Common myeloid progenitor, CD34-positive (primary cell): ENCODE measurements at regions not wholly inside any gene's neighbourhood (a gene's known extent, or its start where the extent isn't known, plus 50 kb on each side); places are given as distances from the start of the nearest gene placed in this dataset.
A peak's percentile ranks its signal among the peaks of the same experiment; 100 is the strongest.

Experiments used
- CTCF ChIA-PET: fragments of 350-600 bp; sonication (Branson Sonifier 250); formaldehyde crosslinking; loops from one replicate; lab custom pipeline; 2021; ENCODE audit warnings: antibody characterized with exemption; lab: Charles Lee
- POLR2A ChIA-PET: fragments of 350-600 bp; sonication (Branson Sonifier 250); formaldehyde crosslinking; loops from one replicate; lab custom pipeline; 2021; ENCODE audit warnings: antibody characterized with exemption; lab: Charles Lee
- DNase-seq, 3 donors: peaks; one replicate each; pipeline versions ENCODE4 v3.0.0 to v3.0.0-alpha.2; 2013
- H3K27ac ChIP-seq, 2 experiments: 1 replicate in 1 of 2; 2 replicates in 1 of 2; pipeline ENCODE4 v1.7.0; 2013; ENCODE audit warnings: inconsistent platforms in 2 of 2, low read length in 2 of 2, mild to moderate bottlenecking in 2 of 2, low read depth in 1 of 2, moderate library complexity in 1 of 2; ENCODE audit not compliant: severe bottlenecking in 2 of 2, insufficient read depth in 1 of 2, poor library complexity in 1 of 2
- H3K27me3 ChIP-seq, 5 experiments: replicated peaks in 2 of 5; 1 replicate in 3 of 5; 2 replicates in 2 of 5; pipeline versions ENCODE4 v1.6.1 to v1.7.0; 2013; ENCODE audit warnings: low read length in 4 of 5, mild to moderate bottlenecking in 2 of 5, moderate library complexity in 2 of 5, inconsistent platforms in 1 of 5; ENCODE audit not compliant: insufficient read depth in 5 of 5, control insufficient read depth in 4 of 5
- H3K36me3 ChIP-seq, 4 experiments: 1 replicate in 2 of 4; 2 replicates in 2 of 4; pipeline versions ENCODE4 v1.6.1 to v1.7.0; 2013; ENCODE audit warnings: low read length in 3 of 4, control low read depth in 1 of 4, mild to moderate bottlenecking in 1 of 4; ENCODE audit not compliant: control insufficient read depth in 4 of 4, insufficient read depth in 4 of 4
- H3K4me1 ChIP-seq, 4 experiments: 1 replicate in 3 of 4; 2 replicates in 1 of 4; pipeline versions ENCODE4 v1.6.1 to v1.7.1; 2013; ENCODE audit warnings: low read length in 3 of 4, mild to moderate bottlenecking in 3 of 4, control low read depth in 1 of 4, inconsistent platforms in 1 of 4, moderate library complexity in 1 of 4; ENCODE audit not compliant: control insufficient read depth in 4 of 4, insufficient read depth in 4 of 4; ENCODE audit errors: control extremely low read depth in 1 of 4
- H3K4me3 ChIP-seq, 7 experiments: 1 replicate in 4 of 7; 2 replicates in 3 of 7; pipeline versions ENCODE4 v1.5.1 to v1.7.0; 2013; ENCODE audit warnings: mild to moderate bottlenecking in 7 of 7, low read length in 6 of 7, moderate library complexity in 6 of 7, inconsistent platforms in 2 of 7, low read depth in 2 of 7, control low read depth in 1 of 7; ENCODE audit not compliant: insufficient read depth in 4 of 7, control insufficient read depth in 1 of 7; ENCODE audit errors: extremely low read depth in 1 of 7
- H3K9me3 ChIP-seq, 5 experiments: 1 replicate in 4 of 5; 2 replicates in 1 of 5; pipeline versions ENCODE4 v1.6.1 to v1.7.1; 2013; ENCODE audit warnings: low read length in 4 of 5, mild to moderate bottlenecking in 2 of 5, inconsistent platforms in 1 of 5, low read depth in 1 of 5, moderate library complexity in 1 of 5; ENCODE audit not compliant: control insufficient read depth in 4 of 5, insufficient read depth in 2 of 5; ENCODE audit errors: control extremely low read depth in 1 of 5
- WGBS: methylation state at CpG from one replicate; pipeline ENCODE4 v1.1.5; 2013; ENCODE audit not compliant: insufficient coverage; 5-methylcytosine and 5-hydroxymethylcytosine counted together

GRCh38 chr12:85714425-85714824 lies 121.8 kb downstream of the RASSF9 start:
- no peak for DNase-seq
- no peak overlapping the region for H3K4me3 ChIP-seq
- ChIA-PET POLR2A (no interaction called here), CTCF (no interaction called here)
- no peaks in the 10 kb centered on the region for H3K36me3 ChIP-seq
- H3K9me3 ChIP-seq = peaks cover 0 to 9% (median 0%) of the 10 kb centered on the region in 5 experiments
- no peak overlapping the region for H3K27ac ChIP-seq
- no peaks in the 10 kb centered on the region for H3K4me1 ChIP-seq
- H3K27me3 ChIP-seq = no peaks in the 10 kb centered on the region
- no CpG with 5 or more reads among the region's 1 CpG for WGBS

DNA sequence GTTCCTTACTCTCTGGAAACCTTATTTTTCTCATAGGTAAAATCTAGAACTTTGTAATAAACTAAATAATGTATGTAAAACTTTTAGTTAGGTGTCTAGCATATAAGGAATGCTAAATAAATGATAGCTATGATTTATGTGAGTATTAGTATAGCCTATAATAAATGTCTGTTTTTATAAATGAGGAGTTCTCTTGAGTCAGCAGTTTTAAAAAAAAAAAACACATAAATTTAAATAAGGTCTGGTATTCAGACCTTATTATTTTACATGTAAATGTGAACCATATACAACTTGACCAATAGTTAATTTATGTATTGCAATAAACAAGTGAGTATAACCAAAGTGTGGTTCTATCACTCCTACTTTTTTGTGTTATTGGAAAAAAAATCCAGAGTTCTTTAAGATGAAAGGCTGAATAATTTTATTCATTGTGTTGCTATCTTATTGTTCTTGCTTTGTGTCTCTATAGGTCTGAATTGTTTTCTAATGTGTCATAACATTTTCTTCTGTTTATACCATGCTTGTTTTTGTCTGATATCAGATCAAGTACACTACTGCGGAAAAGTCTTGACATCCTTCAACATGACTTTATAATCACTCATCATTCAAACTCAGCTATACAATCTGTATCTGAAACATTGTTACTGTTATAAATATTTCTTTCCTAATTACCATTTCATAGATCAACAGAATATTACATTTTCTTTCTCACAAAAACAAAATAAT lies 115.7 kb downstream of the RASSF9 start:
- Histone ChIP-seq H3K4me1 (no peaks in the 10 kb centered on the region), H3K27ac (no peak overlapping the region), H3K36me3 (no peaks in the 10 kb centered on the region), H3K4me3 (no peak overlapping the region), H3K9me3 (peaks cover 0 to 8% (median 0%) of the 10 kb centered on the region in 5 experiments), H3K27me3 (no peaks in the 10 kb centered on the region)
- ChIA-PET CTCF (no interaction called here), POLR2A (no interaction called here)
- WGBS = no CpG with 5 or more reads among the region's 1 CpG
- no peak for DNase-seq

DNA sequence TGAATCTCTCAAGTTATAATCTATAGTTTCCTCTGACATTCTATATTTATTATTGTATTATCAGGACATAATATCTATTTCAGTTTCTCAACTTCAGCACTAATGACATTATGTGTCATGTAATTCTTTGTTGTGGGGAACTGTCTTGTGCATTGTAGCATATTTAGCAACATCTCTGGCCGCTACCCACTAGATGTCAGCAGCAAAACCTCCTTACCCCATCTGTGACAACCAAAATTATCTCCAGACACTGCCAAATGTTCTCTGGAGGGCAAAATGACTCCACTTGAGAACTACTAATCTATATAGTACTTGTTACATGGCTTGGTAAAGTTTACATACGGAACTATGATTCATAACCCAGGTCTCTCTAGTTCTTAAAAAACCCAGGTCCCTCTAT lies 110.2 kb downstream of the RASSF9 start:
- Histone ChIP-seq H3K27me3 (no peaks in the 10 kb centered on the region), H3K36me3 (no peaks in the 10 kb centered on the region), H3K4me1 (peaks cover 0 to 3% (median 0%) of the 10 kb centered on the region in 4 experiments), H3K9me3 (peaks cover 0 to 1% (median 0%) of the 10 kb centered on the region in 5 experiments), H3K27ac (no peak overlapping the region), H3K4me3 (no peak overlapping the region)
- WGBS = no CpG with 5 or more reads among the region's 2 CpGs
- ChIA-PET POLR2A (no interaction called here), CTCF (interaction anchor here (1.1 to 1.3 kb wide), 2 partner anchors 9 to 45 kb away, joined by 3 read pairs; no protein-coding TSS in a partner anchor)
- DNase-seq = peak; percentile 1 to 14 (median 6)

DNA sequence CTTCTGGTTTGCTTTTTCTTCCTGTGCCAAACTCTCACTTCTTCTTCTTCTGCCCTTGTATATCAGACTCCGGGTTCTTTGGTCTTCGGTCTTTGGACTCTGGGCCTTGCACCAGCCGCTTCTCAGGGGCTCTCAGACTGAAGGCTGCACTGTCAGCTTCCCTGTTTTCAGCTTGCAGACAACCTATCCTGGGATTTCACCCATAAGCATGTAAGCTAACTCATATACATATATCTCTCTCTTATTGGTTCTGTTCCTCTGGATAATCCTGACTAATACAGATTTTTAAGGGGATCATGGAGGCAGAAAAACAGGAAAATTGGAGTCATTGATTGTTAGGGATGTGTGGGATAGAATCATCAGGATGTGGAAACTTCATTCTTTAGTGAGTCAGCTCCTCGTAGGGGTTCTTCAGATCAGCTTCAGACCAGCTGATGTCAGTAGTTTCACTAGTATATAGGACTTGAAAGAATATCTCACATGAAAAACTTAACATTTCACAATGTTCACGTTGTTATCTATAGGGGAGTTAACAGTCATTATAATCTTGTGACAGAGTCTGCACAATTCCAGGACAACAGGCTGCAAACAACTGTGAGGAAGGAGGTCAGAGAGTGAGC lies 102.9 kb downstream of the RASSF9 start:
- no peaks in the 10 kb centered on the region for H3K36me3 ChIP-seq
- H3K27ac ChIP-seq = no peak overlapping the region
- CTCF ChIA-PET = no interaction called here
- WGBS = 89% methylated on average over 3 of the region's 5 CpGs
- POLR2A ChIA-PET = interaction anchor here (0.7 kb wide), 1 partner anchor 94 kb away, joined by 3 read pairs; no protein-coding TSS in a partner anchor
- DNase-seq = no peak
- H3K4me3 ChIP-seq = no peak overlapping the region
- peaks cover 0 to 1% (median 0%) of the 10 kb centered on the region in 5 experiments for H3K9me3 ChIP-seq
- peaks cover 0 to 3% (median 0%) of the 10 kb centered on the region in 4 experiments for H3K4me1 ChIP-seq
- H3K27me3 ChIP-seq = no peaks in the 10 kb centered on the region

DNA sequence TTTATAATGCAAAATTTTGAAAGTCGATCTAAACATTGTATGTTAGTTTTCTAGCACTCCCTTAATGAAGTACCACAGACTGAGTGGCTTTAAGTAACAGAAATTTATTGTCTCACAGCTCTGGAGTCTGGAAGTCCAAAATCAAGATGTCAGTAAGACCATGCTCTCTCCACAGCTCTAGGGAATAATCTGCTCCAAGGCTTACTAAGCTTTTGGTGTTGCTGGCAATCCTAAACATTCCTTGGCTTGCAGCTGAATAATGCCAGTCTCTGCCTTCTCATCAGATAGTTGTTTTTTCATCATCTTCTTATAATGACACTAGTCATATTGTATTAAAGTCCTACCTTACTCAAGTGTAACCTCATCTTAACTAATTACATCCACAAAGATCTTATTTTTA lies 102.2 kb downstream of the RASSF9 start:
- H3K36me3 ChIP-seq = no peaks in the 10 kb centered on the region
- WGBS = no CpG with 5 or more reads among the region's 1 CpG
- ChIA-PET POLR2A (no interaction called here), CTCF (no interaction called here)
- peaks cover 0 to 3% (median 0%) of the 10 kb centered on the region in 4 experiments for H3K4me1 ChIP-seq
- H3K9me3 ChIP-seq = peaks cover 0 to 1% (median 0%) of the 10 kb centered on the region in 5 experiments
- DNase-seq = no peak
- no peaks in the 10 kb centered on the region for H3K27me3 ChIP-seq
- no peak overlapping the region for H3K27ac ChIP-seq
- no peak overlapping the region for H3K4me3 ChIP-seq

DNA sequence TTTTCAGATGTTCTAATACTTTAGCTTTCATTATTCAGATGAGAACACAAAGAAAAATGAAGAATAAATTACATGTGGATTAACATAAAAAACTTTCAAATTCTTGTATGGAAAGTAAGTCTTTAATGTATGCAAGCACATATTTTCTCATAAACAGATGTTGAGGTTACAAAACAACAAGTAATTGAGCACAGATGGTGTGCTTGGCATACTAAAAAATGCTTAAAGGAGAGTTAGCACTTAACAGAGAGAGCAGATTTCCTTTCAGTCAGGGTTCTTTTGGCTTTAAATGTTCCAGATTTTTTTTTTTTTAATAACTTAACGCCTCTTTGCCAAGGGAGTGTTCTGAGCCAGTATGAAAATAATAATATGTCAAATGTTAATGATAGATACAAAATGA lies 96.0 kb downstream of the RASSF9 start:
- DNase-seq = no peak
- Histone ChIP-seq H3K27ac (no peak overlapping the region), H3K4me1 (no peaks in the 10 kb centered on the region), H3K4me3 (no peak overlapping the region), H3K36me3 (no peaks in the 10 kb centered on the region), H3K27me3 (no peaks in the 10 kb centered on the region), H3K9me3 (no peaks in the 10 kb centered on the region)
- ChIA-PET CTCF (no interaction called here), POLR2A (no interaction called here)
- no CpG with 5 or more reads among the region's 1 CpG for WGBS

DNA sequence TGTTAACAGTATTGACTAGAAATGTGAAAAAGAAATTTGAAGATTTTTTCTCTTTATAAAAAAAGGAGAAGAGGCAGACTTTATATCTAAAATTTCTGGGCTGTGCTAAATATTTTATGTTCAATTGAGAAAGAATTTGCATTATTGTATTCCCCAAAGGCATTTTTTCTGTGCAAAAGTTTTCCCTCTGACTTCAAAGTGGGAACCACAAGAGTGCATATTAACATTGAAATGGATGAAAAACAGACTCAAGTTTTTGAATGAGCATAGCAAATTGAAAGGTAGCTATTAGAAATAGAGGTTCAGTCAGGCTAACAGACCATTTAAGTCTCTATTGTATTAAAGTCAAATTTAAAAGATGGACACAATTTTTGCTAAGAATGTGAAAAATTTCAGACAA lies 95.2 kb downstream of the RASSF9 start:
- ChIA-PET CTCF (no interaction called here), POLR2A (no interaction called here)
- H3K36me3 ChIP-seq = no peaks in the 10 kb centered on the region
- no peak overlapping the region for H3K4me3 ChIP-seq
- H3K9me3 ChIP-seq = no peaks in the 10 kb centered on the region
- no peak for DNase-seq
- H3K4me1 ChIP-seq = no peaks in the 10 kb centered on the region
- no peaks in the 10 kb centered on the region for H3K27me3 ChIP-seq
- no peak overlapping the region for H3K27ac ChIP-seq
